ENCODE measurements at regions not wholly inside any gene's neighbourhood (a gene's known extent, or its start where the extent isn't known, plus 50 kb on each side); places are given as distances from the start of the nearest gene placed in this dataset.
"Not testable (repeated sequence)": the region's sequence is repeated elsewhere in the genome, so short reads cannot be mapped to it uniquely, and the experiment has no call there.

GRCh38 chr10:123221418-123221817 is 67.2 kb downstream of the BUB3 start:
- DNase-seq (ENCODE audit: low read depth, low spot score), result no peak

DNA sequence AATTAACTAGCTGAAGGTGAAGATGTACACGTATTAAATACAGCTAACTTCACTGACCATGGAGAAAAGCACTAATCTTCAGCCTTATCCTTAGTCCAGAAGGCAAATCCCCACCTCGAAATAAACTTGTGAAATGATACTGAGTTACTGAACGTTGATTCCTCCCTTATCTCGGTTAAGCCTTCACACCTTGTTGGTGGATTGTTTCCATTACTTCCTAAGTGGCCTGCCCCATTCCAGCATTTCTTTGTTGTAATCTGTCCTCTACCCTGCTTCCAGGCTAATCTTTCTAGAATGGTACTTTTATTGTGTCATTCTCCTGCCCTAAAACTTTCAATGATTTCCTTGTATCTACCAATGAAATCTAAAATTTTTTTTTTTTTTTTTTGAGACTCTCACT is 68.6 kb downstream of the BUB3 start:
- no peak for DNase-seq (ENCODE audit: low read depth, low spot score)

DNA sequence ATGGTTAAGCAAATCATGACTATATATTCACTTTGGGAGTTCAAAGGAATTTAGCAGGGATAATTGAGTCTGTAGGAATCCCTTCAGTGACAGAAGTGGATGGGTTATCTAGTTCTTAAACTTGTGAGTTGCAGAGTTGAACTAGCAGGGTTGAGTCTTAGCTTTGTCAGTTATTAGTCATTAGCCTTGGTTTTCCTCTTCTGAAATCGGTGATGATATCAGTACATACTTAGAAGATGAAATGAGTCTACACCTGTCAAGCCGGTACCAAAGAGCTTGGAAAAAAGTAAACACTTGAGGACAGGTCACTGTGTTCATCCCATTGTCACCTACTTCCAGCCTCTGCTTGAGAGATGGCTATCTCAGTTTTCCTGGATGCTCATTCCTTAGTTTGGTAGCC is 73.5 kb downstream of the BUB3 start:
- DNase-seq (ENCODE audit: low read depth, low spot score), result no peak

DNA sequence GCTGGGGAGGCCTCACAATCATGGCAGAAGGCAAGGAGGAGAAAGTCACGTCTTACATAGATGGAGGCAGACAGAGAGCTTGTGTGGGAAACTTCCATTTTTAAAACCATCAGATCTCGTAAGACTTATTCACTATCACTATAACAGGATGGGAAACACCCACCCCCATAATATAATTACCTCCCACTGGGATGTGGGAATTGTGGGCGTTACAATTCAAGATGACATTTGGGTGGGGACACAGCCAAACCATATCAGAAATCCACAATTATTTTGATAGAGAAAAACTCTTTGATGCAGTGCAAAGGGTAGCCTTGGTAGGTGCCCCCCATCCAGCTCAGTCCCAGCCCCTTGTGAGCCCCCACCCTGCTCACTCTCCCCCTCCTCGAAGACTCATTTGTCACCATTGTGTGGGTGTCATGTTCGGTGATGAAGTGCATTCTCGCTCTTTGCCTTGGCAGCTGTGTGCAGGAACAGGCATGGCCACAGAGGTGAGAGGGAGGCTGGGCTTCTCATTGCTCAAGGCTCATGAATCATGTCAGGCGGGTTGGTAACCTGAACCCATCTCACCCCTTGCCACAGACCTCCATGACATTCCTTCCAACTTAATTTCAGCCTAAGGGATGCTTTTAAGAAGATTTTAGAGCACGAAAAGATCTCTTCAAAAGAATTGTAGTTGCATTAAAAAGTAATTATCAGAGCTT is 75.9 kb downstream of the BUB3 start:
- no peak for DNase-seq (ENCODE audit: low read depth, low spot score)

- DNase-seq (ENCODE audit: low read depth, low spot score), result not testable (repeated sequence)
Observed at GRCh38 chr10:123232879-123233278, 78.7 kb downstream of the BUB3 start.

DNA sequence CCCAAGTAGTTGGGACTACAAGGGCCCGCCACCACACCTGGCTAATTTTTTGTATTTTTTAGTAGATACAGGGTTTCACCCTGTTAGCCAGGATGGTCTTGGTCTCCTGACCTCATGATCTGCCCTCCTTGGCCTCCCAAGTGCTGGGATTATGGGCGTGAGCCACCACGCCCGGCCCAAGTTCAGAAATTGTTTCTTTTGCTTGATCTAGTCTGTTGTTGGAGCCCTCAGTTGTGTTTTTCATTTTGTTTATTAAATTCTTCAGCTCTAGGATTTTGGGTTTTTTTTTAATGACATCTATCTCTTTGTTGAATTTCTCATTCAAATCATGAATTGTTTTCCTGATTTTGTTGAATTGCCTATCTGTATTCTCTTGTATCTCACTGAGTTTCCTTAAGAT is 80.8 kb downstream of the BUB3 start:
- not testable (repeated sequence) for DNase-seq (ENCODE audit: low read depth, low spot score)

DNA sequence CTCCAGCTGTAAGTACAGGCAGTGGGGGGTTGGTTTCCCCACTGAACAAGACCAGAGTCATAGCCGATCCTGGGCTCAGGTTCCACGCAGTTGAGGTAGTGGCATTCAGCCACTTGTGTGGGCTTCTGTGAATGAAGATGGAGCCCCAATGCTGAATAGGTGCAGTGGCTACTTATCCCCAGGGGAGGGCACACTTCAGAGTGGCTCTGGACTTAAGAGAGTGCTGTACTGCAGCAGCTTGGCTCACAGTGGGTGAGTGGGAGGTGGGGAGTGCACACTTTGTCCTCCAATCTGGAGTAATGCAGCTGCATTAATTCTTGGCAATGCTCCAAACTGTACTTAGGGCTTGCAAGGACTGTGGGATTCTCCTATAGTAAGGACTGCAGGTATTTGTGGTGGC is 81.9 kb downstream of the BUB3 start:
- DNase-seq (ENCODE audit: low read depth, low spot score), result no peak

DNA sequence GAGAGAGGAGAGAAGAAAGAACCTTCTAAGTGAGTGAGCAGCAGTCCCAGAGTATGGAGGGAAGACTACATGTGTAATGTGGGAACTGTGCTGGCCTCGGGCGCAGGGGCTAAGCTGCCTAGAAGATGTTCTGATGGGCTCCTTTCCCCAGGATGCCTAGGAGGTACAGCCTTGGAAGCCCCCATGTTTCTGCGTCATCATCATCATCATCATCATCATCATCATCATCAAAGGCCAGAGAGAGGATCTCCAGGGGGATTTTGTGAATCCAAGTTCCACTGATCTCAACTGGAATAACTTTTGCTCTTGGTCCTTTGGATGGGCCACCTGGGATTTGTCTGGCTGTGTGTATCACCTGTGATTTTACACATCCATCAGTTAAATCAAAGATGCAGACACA is 86.0 kb downstream of the BUB3 start:
- DNase-seq (ENCODE audit: low read depth, low spot score), result no peak

DNA sequence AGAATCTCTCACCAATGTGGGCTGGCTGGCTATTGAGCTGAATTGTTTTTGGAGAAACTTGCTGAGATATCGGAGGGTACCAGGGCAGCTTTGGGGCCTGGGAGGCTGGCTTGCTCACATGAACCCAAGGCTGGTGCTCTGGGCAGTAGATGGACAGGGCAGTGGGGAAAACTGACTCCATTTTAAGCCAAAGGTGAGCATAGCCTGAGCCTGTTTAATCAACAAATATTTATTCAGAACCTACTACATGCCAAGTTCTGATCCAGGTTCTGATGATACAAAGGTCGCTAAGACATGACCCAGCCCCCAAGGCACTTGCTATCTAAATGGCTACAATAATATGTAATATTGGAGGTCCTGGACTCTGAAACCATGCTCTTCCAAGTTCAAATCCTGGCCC is 86.6 kb downstream of the BUB3 start:
- no peak for DNase-seq (ENCODE audit: low read depth, low spot score)

GRCh38 chr10:123241391-123242141 is 87.4 kb downstream of the BUB3 start:
- DNase-seq (ENCODE audit: low read depth, low spot score), result no peak

DNA sequence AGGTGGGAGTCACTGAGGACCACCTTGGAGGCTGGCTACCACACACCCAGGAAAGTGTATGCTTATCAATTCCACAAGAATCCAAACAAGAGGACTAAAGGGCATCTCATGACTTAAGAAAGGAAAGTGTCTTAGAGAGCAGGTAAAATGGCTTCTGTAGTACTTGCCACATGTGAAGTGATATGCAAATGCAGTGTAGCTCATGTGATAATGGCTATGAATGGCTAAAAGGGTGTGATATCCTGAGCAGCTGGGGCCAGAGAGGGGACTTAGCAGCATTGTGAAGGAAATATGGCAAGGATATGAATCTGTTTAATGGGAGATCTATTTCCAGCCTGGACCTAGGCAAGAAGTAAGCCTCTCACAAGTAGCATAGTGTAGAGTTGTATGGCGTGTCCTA is 90.5 kb downstream of the BUB3 start:
- DNase-seq (ENCODE audit: low read depth, low spot score), result no peak

DNA sequence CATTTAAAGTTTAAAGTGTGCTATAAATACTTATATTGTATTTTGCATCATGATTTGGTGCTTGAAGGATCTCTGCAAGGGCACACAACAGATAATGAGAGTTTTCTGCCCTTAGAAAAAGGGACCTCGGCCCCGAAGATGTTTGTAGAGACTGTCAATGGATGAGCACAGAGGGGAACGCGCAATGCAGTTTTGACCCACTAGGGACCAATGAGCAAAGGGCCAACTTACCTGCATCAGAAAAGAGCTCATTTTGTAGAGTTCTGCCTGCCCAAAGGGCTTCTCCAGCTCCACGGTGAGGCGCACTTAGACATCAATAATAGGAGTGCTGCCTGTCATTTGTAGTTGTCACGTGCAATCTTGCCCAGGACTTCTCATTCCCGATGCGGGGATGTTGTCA is 91.1 kb downstream of the BUB3 start:
- no peak for DNase-seq (ENCODE audit: low read depth, low spot score)

DNA sequence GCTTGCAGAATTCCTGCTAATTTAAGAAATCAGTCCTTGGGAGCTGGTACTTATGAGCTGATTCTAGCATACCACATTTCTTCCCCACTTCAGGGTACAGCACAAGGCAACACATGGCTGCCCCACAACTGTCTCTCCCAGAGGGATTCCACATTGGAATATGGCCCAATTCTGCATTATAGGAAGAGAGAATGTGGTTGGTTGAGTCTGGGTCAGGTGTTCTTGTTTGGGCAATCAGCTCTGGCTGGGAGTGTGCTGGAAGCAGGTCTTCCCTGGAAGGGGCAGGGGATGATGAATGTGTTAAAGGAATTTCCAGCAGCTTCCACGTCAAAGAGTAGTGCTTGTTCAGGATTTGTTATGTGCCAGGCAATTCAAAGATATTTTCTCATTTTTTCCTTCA is 95.7 kb downstream of the BUB3 start:
- no peak for DNase-seq (ENCODE audit: low read depth, low spot score)

- DNase-seq (ENCODE audit: low read depth, low spot score), result no peak
Observed at GRCh38 chr10:123250640-123251039, 96.4 kb downstream of the BUB3 start.

DNA sequence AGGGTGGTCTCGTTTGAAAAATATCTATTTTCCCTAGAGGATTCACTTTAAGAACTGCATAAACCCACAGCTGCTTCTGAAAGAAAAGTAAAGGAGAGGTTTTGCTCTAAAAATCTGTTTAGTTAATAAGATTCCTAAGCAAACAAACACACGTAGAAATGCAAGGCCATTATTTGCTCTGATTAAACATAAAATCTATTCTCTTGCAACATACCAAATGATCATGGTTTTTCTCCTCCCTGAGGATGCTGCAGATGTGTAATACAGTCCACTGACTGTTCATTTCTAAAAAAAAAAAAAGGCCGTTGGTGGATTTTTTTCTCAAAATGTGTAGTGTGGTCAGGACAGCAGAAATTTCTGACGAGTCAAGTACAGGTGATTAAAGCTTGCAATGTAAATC is 98.6 kb downstream of the BUB3 start:
- DNase-seq (ENCODE audit: low read depth, low spot score), result no peak

DNA sequence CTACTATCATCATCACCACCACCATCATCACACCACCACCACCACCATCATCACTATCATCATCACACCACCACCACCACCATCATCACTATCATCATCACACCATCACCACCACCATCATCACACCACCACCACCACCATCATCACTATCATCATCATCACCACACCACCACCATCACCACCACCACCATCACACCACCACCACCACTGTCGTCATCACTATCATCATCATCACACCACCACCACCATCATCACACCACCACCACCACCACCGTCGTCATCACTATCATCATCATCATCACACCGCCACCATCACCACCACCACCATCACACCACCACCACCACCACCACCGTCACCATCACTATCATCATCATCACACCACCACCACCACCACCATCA is 100.1 kb downstream of the BUB3 start:
- DNase-seq (ENCODE audit: low read depth, low spot score), result not testable (repeated sequence)

DNA sequence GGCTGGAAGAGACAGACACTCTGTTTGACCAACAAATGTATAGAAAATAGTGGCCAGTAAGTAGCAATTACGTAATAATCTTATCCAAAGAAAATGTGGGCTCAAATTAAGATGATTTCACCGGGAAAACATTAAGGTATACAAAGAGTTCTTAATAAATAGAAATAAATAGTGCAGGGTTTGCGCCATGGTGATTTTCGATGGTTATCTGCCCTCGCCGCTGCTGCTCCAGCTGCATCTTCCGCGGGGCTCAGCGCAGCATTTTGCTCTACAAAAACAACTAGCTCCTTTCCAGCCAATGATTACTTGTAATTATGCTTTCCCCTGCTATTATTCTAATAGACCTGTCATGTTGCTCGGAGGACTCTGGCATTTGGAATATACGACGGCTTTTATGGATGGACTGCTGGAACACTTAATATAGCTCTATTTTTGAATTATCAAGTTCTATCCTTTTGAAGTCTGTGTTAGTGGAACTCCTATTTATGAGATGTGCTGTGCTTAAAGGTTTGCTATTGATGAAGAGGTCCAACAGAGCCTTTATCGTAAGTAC is 103.8 kb downstream of the BUB3 start:
- DNase-seq (ENCODE audit: low read depth, low spot score), result no peak

DNA sequence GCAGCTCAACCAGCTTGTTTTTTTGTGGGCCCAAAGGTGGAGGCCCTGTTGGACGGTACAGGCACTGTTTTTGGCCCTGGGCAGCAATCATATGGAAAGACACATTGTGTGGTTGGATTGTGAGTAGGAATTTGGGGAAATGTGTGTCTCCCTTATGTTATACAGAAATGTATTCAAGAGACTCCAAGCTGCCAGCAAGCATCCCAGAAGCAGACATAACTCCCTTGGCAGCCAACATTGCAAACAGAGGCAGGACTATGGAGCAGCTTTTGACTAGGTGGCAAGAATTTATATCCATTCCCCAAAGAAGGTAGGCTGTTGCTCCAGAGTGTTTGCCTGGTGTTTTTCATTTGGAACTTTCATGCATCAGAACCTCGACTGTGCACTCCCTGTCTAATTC is 104.9 kb downstream of the BUB3 start:
- no peak for DNase-seq (ENCODE audit: low read depth, low spot score)

DNA sequence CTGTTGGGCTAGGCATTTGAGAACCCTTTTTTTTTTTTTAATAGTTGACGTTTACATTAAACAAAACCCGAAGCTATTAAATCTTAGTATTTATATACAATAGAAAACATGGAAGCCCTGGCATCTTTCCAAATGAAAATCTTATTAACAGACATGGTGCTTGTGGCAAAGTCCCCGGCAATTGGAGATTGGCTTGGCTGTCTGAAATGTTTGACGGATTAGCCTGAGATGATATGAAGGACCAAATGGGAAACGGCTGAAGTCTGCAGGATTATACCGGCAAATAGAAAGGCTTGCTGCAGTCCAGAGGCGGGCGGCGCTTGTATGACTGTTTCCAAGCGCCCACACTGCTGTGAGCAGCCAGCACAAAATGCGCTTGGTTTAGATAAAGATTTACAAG is 105.6 kb downstream of the BUB3 start:
- DNase-seq (ENCODE audit: low read depth, low spot score), result no peak

- no peak for DNase-seq (ENCODE audit: low read depth, low spot score)
Observed at GRCh38 chr10:123262456-123262855, 108.3 kb downstream of the BUB3 start.

DNA sequence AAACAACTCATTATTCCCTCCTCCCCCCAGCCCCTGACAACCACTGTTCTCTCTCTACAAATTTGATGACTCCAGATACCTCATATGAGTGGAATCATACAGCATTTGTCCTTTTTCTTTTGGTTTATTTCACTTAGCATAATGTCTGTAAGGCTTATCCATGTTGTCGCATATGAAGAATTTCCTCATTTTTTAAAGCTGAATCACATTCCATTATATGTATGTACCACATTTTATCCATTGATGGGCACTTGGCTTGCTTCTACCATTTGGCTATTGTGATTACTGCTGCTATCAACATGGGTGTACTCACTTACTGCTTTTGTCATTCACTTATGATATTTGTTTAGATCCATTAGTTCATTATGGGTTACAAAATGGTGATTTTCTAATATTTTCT is 112.8 kb downstream of the BUB3 start:
- DNase-seq (ENCODE audit: low read depth, low spot score), result no peak

DNA sequence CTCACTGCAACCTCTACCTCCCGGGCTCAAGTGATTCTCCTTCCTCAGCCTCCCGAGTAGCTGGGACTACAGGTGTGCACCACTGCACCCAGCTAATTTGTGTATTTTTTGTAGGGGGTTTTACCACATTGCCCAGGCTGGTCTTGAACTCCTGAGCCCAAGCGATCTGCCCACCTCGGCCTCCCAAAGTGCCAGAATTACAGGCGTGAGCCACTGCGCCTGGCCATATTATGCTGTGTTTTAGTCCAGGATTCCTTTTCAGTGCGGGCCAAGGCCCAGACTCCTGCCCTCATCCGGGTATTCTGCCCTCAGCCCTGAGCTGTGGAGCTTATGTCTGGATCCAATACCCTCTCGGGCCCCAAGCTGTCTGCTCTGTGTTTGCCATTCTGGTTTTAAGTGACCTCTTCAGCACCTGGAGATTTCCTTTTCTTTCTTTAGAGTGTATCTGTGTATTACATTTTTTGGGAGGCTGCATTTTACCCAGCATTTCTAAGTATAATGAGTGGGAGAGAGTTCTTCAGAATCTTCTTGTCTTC is 114.9 kb downstream of the BUB3 start:
- no peak for DNase-seq (ENCODE audit: low read depth, low spot score)

DNA sequence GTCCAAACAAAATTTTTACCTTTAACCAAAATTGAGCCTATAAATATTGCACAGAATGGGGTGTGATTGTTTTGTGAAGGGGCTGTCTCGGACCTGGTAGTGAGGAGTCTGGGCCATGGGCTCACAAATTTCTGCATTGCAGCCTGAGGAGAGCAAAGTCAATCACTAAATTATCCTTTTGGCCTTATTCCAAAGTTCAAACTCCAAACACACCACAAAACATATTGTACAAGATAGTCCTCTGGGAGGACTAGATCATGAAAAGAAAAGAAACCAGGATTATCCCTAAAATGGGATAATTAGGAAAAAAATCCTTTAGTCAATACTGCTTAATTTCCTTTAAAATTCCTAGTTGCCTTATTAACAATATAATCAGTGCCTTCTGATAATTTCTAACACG is 115.5 kb downstream of the BUB3 start:
- no peak for DNase-seq (ENCODE audit: low read depth, low spot score)
